Astrocyte (in vitro differentiated cells and primary cell): ENCODE measurements at regions not wholly inside any gene's neighbourhood (a gene's known extent, or its start where the extent isn't known, plus 50 kb on each side); places are given as distances from the start of the nearest gene placed in this dataset.

ENCODE experiments used
- DNase-seq: peaks from one replicate; pipeline ENCODE4 v3.0.0-alpha.2; 2010; ENCODE audit warnings: low read depth
- FAIRE-seq: peaks from 2 replicates; lab custom pipeline; 2011; peaks lifted over from hg19 to GRCh38; lab: Jason Lieb, UNC
- H2AFZ ChIP-seq: 2 replicates; pipeline ENCODE4 v1.6.0; 2012; ENCODE audit warnings: low read depth, low read length, inconsistent platforms
- H3K27ac ChIP-seq: 2 replicates; pipeline ENCODE4 v1.5.1; 2011; ENCODE audit warnings: low read depth, low read length, inconsistent platforms
- H3K27me3 ChIP-seq: 2 replicates; pipeline ENCODE4 v1.6.0; 2011; ENCODE audit warnings: low read length, inconsistent platforms; ENCODE audit not compliant: insufficient read depth
- H3K36me3 ChIP-seq: 2 replicates; pipeline ENCODE4 v1.5.1; 2011; ENCODE audit warnings: low read length, inconsistent platforms; ENCODE audit not compliant: insufficient read depth
- H3K4me1 ChIP-seq: 2 replicates; pipeline ENCODE4 v1.5.1; 2011; ENCODE audit warnings: low read length, inconsistent platforms; ENCODE audit not compliant: insufficient read depth
- H3K4me2 ChIP-seq: 2 replicates; pipeline ENCODE4 v1.6.0; 2012; ENCODE audit warnings: low read length, inconsistent platforms
- H3K4me3 ChIP-seq: 2 replicates; pipeline ENCODE4 v1.5.1; 2011; ENCODE audit warnings: low read depth, mild to moderate bottlenecking, low read length, inconsistent platforms; ENCODE audit not compliant: insufficient read depth
- H3K79me2 ChIP-seq: 2 replicates; pipeline ENCODE4 v1.6.0; 2012; ENCODE audit warnings: mild to moderate bottlenecking, low read length, inconsistent platforms; ENCODE audit not compliant: insufficient read depth
- H3K9ac ChIP-seq: 2 replicates; pipeline ENCODE4 v1.6.0; 2012; ENCODE audit warnings: mild to moderate bottlenecking, low read length, inconsistent platforms
- H3K9me3 ChIP-seq: 2 replicates; pipeline ENCODE4 v1.5.1; 2012; ENCODE audit warnings: low read depth, mild to moderate bottlenecking, low read length, inconsistent platforms; ENCODE audit not compliant: insufficient read depth
- H4K20me1 ChIP-seq: 2 replicates; pipeline ENCODE4 v1.6.0; 2012; ENCODE audit warnings: low read length, inconsistent platforms; ENCODE audit not compliant: insufficient read depth
- H3K27ac Mint-ChIP-seq: one replicate; pipeline ENCODE4 v1.8.0; 2021; ENCODE audit warnings: mild to moderate bottlenecking, mixed read lengths; ENCODE audit not compliant: unreplicated experiment
- H3K27me3 Mint-ChIP-seq: one replicate; pipeline ENCODE4 v1.8.0; 2021; ENCODE audit warnings: low read depth, mixed read lengths; ENCODE audit not compliant: unreplicated experiment
- H3K36me3 Mint-ChIP-seq: one replicate; pipeline ENCODE4 v1.8.0; 2021; ENCODE audit warnings: low read depth, mixed read lengths; ENCODE audit not compliant: unreplicated experiment
- H3K4me1 Mint-ChIP-seq: one replicate; pipeline ENCODE4 v1.8.0; 2021; ENCODE audit warnings: low read depth, mixed read lengths; ENCODE audit not compliant: unreplicated experiment
- H3K4me3 Mint-ChIP-seq: one replicate; pipeline ENCODE4 v1.8.0; 2021; ENCODE audit warnings: mild to moderate bottlenecking, moderate library complexity, mixed read lengths; ENCODE audit not compliant: unreplicated experiment
- H3K9me3 Mint-ChIP-seq: one replicate; pipeline ENCODE4 v1.8.0; 2021; ENCODE audit warnings: mild to moderate bottlenecking, mixed read lengths; ENCODE audit not compliant: unreplicated experiment
- EZH2 ChIP-seq: IDR thresholded peaks from 2 replicates; pipeline ENCODE4 v1.6.1; 2012; ENCODE audit warnings: mild to moderate bottlenecking, low read length, inconsistent platforms; ENCODE audit not compliant: insufficient read depth
- TF ChIP-seq, protein P1 (sequence below): IDR thresholded peaks from 2 replicates; pipeline ENCODE4 v1.5.1; 2011; ENCODE audit warnings: low read depth, mild to moderate bottlenecking, inconsistent platforms, low read length, moderate library complexity; ENCODE audit not compliant: insufficient read depth

DNA sequence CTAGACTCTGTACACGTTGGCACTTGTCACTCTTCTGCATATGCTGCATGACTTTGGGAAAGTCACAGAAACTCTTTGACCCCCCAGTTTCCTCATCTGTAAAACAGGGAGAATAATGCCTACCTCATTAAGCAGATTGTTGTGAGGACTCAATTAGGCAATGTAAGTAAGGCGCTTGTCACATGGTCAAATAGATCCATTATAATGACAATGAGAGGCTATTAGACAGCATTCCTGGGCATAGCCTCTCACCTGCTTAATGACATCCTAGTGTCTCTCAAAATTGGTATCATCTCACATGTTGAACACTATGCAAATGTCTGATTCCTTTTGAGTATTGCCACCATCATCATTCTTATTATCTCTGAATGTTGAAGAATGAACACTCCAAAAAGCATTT, 172.6 kb upstream of the JADE1 start:
- no peak overlapping the region for H3K27ac Mint-ChIP-seq
- no peak for TF ChIP-seq EZH2
- TF ChIP-seq, protein P1, sequence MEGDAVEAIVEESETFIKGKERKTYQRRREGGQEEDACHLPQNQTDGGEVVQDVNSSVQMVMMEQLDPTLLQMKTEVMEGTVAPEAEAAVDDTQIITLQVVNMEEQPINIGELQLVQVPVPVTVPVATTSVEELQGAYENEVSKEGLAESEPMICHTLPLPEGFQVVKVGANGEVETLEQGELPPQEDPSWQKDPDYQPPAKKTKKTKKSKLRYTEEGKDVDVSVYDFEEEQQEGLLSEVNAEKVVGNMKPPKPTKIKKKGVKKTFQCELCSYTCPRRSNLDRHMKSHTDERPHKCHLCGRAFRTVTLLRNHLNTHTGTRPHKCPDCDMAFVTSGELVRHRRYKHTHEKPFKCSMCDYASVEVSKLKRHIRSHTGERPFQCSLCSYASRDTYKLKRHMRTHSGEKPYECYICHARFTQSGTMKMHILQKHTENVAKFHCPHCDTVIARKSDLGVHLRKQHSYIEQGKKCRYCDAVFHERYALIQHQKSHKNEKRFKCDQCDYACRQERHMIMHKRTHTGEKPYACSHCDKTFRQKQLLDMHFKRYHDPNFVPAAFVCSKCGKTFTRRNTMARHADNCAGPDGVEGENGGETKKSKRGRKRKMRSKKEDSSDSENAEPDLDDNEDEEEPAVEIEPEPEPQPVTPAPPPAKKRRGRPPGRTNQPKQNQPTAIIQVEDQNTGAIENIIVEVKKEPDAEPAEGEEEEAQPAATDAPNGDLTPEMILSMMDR = no peak
- H3K36me3 ChIP-seq = no peaks in the 10 kb centered on the region
- no peaks in the 10 kb centered on the region for H4K20me1 ChIP-seq
- H3K4me3 ChIP-seq = no peak overlapping the region
- H3K4me1 Mint-ChIP-seq = peaks cover 17% of the 10 kb centered on the region
- H3K36me3 Mint-ChIP-seq = no peaks in the 10 kb centered on the region
- no peak overlapping the region for H3K27ac ChIP-seq
- no peak overlapping the region for H3K9ac ChIP-seq
- H3K79me2 ChIP-seq = no peaks in the 10 kb centered on the region
- DNase-seq = no peak
- H3K9me3 Mint-ChIP-seq = peaks cover 5% of the 10 kb centered on the region
- peaks cover 7% of the 10 kb centered on the region for H3K4me1 ChIP-seq
- FAIRE-seq = no peak
- H3K4me3 Mint-ChIP-seq = no peak overlapping the region
- no peaks in the 10 kb centered on the region for H3K9me3 ChIP-seq
- H2AFZ ChIP-seq = no peak overlapping the region
- no peaks in the 10 kb centered on the region for H3K27me3 ChIP-seq
- no peak overlapping the region for H3K4me2 ChIP-seq
- no peaks in the 10 kb centered on the region for H3K27me3 Mint-ChIP-seq

DNA sequence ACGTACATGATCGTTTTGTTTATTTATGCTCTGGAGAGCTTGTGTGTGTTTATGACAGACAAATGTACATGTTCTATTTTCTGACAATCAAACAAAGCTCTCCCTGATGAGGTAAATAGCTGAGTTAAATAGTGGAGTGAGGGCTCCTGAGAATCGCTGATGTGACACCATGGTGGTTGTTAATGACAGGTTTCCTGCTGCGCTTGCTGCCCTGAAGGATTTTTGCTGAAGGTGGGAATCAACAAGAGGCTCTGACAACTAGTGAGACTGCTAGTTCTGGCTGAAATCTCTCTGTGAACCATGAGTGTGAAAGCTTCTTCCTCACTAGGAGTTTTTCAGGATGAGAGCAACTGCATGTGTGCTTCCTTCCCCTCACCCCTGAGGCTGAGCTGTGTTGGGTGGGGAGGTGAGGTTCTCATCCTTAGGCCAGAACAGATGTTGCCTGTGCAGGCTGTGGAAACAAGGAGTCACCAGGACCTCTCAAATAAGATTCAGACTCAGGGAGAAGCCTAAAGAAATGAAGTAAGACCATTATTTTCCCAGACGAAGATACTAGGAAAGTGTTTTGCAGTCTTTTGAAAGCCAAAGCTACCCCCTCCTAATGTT, 173.4 kb upstream of the JADE1 start:
- no peak overlapping the region for H3K4me3 ChIP-seq
- peaks cover 7% of the 10 kb centered on the region for H3K4me1 ChIP-seq
- H3K9me3 ChIP-seq = no peaks in the 10 kb centered on the region
- no peaks in the 10 kb centered on the region for H3K27me3 Mint-ChIP-seq
- H2AFZ ChIP-seq = peak overlapping the region; percentile 42
- peak overlapping the region; percentile 39 for H3K27ac ChIP-seq
- H3K4me2 ChIP-seq = peak overlapping the region; percentile 59
- no peaks in the 10 kb centered on the region for H3K36me3 Mint-ChIP-seq
- peak; percentile 33 for DNase-seq
- no peaks in the 10 kb centered on the region for H3K36me3 ChIP-seq
- peaks cover 19% of the 10 kb centered on the region for H3K4me1 Mint-ChIP-seq
- H3K79me2 ChIP-seq = no peaks in the 10 kb centered on the region
- TF ChIP-seq EZH2 = no peak
- TF ChIP-seq, protein P1 = no peak
- no peak overlapping the region for H3K4me3 Mint-ChIP-seq
- H3K27ac Mint-ChIP-seq = peak overlapping the region; percentile 60
- H4K20me1 ChIP-seq = no peaks in the 10 kb centered on the region
- FAIRE-seq = no peak
- no peaks in the 10 kb centered on the region for H3K27me3 ChIP-seq
- H3K9me3 Mint-ChIP-seq = peaks cover 5% of the 10 kb centered on the region
- peak overlapping the region; percentile 51 for H3K9ac ChIP-seq
